Left ventricle myocardium superior (tissue), 1 donor: ENCODE measurements at regions not wholly inside any gene's neighbourhood (a gene's known extent, or its start where the extent isn't known, plus 50 kb on each side); places are given as distances from the start of the nearest gene placed in this dataset.

ENCODE experiments used
- ATAC-seq: fragments of 200-7000 bp; cut with Tn5 transposase; one replicate; pipeline ENCODE4 v1.9.1; 2020; ENCODE audit warnings: mild to moderate bottlenecking, moderate library complexity
- DNase-seq: peaks from one replicate; pipeline ENCODE4 v3.0.0-alpha.2; 2020
- intact Hi-C: fragments of 100-400 bp; cut with micrococcal nuclease; formaldehyde crosslinking; loops from one replicate; pipeline ENCODE4 v1.11.0; 2022
- donor health status: DM: no; HTN: yes; CAD: no; lungs with severe emphysema.

GRCh38 chr17:6177941-6178694 is 107.9 kb downstream of the WSCD1 start:
- DNase-seq (no peak), ATAC-seq (no peak)
- intact Hi-C loops: no loop called here
